ENCODE measurements at regions not wholly inside any gene's neighbourhood (a gene's known extent, or its start where the extent isn't known, plus 50 kb on each side); places are given as distances from the start of the nearest gene placed in this dataset.
"Not testable (repeated sequence)": the region's sequence is repeated elsewhere in the genome, so short reads cannot be mapped to it uniquely, and the experiment has no call there.

GRCh38 chr2:3115301-3116042 is 262.1 kb downstream of the EIPR1 start:
- no peak for DNase-seq

DNA sequence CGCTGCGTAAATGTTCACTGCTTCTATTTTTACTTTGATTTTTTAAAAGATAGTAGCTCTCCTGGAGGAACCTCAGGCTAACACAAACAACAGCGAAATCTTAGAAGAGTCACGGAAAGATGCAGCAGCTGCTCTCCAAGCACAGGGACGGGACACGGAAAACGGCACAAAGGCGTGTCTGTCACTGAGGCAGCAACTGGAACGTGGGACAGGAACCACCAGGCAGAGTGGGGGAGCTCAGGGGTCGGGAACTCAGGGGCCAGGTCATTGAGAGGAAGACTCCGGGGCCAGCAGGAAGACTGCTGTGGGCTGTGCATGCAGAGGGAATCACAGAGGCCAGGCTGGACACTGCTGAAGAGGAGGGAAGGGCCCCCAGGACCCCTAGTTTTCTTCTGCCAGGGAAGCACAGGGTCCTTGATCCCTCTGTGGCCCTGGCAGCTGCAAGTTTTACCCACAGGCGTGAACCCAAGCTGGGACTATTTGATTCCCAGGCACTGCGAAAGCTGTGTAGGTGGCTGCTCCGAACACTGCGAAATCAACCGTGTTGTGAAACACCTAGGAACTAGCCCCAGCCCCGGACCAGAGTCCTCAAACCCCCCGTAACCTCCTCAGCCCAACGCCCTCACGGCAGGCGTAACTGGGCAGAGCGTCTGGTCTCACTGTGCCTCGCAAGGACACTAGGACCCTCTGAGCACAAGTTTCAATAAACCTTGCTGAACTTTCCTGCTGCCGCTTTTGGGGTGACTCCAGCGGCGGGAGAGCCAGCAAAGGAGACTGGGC is 263.0 kb downstream of the EIPR1 start:
- no peak for DNase-seq

GRCh38 chr2:3113769-3114168 is 263.8 kb downstream of the EIPR1 start:
- no peak for DNase-seq

DNA sequence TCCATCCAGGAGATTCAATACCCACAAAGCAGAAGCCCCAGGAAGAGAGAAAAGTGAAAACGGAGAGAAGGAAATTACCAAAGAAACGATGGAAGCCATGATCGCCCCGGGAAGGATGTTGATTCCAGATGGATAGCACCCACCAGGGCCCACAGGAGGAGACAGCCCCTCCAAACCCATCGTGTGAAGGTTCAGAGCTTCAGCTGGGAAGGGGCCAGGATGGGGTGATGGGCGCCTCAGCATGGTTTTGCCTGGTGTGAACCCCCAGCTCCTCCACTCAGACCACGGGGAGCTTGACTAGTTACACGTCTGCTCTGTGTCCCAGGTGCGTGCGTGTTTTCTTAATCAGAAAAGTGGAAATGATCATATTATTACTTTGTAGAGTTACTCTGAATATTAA is 264.5 kb downstream of the EIPR1 start:
- no peak for DNase-seq

DNA sequence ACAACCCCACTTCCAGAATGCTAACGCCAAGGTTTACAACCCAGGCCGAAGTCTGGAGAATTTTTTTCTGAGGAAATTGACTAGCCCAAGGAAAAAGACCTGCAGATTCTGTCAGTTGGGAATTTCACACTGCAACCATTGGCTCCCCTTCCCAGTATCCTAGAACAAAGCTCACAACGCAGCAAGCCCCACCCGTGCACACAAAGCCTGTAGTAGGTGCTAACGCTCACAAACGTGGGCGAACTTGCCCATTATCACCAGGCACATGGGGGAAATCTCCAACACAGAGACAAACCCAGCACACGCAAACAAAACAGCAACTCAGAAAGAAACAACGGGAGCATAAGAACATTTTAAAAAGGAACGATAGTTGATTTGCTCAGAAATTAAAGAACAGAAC is 265.1 kb downstream of the EIPR1 start:
- DNase-seq, result no peak

DNA sequence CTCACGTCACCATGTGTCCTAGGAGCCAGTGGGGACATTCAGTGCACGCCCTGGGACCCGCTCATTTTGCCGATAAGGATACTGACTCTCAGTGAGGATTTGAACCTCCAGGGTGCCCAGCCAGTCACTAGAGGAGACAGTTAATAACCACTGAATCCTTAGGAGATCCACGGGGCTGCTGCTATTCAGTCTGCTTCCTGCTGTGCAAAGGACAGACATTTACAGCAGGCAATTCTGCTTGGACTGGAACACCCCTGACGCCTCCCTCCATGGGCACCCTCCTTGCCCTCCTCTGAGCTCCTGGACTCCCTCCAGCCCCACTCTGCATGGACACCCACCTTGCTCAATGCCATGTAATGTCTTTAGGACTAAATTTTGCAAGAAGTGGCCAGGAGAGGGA is 265.5 kb downstream of the EIPR1 start:
- no peak for DNase-seq

- DNase-seq, result no peak
These were observed 266.5 kb downstream of the EIPR1 start for GRCh38 chr2:3110994-3111666.

DNA sequence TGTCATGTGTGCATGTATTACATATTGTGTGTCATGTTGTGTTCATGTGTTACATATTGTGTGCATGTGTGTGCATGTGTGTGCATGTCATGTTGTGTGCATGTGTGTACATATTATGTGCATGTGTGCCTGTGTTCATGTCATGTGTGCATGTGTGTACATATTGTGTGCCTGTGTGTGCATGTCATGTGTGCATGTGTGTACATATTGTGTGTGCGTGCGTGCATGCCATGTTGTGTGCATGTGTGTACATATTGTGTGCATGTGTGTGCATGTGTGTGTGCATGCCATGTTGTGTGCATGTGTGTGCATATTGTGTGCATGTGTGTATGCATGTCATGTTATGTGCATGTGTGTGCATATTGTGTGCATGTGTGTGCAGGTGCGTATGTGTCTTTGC is 267.1 kb downstream of the EIPR1 start:
- no peak for DNase-seq

- DNase-seq, result no peak
These were observed 268.6 kb downstream of the EIPR1 start for GRCh38 chr2:3108710-3109702.

DNA sequence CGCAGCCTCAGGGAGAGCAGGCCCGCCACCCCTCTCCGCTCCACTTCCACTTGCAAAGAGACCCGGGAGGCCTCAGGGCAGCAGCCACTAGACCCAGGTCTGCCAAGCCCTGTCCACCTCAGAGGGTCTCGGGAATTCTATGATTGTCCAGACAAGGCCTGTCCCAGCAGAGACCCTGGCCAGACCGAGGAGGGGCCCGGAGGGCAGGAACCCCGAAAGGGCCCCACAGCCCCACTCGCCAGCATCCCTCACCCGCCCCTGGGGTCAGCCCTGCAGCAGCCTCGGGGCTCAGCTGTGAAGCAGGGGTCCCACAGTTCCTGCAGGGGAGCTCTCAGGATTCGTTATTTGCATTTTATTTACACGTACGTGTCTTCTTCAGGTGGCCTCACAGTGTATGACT is 269.5 kb downstream of the EIPR1 start:
- no peak for DNase-seq

- no peak for DNase-seq
These were observed 270.1 kb downstream of the EIPR1 start for GRCh38 chr2:3107567-3107966.

DNA sequence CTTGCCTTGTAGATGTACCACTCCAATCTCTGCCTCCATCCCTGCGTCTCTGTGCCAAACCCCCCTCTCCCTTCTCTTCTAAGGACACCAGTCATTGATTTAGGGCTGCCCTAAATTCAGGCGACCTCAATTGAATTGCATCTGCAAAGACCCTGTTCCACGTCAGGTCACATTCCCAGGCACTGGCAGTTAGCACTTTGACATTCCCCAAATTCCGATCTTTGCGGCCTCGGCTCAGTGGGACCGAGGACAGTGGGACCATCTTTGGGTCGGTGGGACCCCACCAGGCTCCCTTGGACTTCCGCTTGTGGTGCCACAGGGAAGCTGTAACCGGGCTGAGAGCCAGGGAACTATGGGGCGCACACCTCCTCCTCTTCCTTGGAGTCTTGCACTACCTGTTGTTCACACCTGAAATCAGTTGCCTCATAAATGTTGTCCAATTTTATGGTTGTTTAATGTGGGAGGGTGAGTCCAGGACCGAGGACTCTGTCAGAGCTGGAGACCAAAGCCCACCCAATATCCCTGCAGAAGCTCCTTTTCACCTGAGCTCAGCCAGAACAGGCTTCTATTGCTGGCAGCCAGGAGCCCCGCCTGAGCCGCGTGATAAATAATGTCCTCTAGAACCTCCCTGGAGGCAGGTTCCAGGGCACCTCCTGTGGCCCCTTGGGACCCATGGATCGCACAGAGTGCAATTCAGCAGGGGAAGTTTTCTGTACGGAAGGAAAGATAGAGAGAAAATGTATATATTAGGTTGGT is 271.6 kb downstream of the EIPR1 start:
- no peak for DNase-seq

- not testable (repeated sequence) for DNase-seq
These were observed 272.4 kb downstream of the EIPR1 start for GRCh38 chr2:3104958-3105813.

DNA sequence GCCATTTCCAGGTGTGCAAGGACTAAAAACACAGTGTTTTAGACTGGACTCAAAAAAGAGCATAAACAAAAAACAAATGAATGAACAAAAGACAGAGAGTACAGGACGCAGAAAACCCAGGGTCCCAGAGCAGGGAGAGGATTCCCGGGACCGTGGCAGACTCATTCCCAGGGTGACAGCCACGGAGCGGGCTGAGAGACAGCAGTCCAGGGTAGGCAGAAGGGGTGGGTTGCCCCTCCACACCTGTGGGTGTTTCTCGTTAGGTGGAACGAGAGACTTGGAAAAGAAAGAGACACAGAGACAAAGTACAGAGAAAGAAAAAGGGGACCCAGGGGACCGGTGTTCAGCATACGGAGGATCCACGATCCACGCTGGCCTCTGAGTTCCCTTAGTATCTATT is 273.4 kb downstream of the EIPR1 start:
- no peak for DNase-seq

- DNase-seq, result no peak
These were observed 274.6 kb downstream of the EIPR1 start for GRCh38 chr2:3102922-3103569.

GRCh38 chr2:3102081-3102921 is 275.3 kb downstream of the EIPR1 start:
- no peak for DNase-seq

DNA sequence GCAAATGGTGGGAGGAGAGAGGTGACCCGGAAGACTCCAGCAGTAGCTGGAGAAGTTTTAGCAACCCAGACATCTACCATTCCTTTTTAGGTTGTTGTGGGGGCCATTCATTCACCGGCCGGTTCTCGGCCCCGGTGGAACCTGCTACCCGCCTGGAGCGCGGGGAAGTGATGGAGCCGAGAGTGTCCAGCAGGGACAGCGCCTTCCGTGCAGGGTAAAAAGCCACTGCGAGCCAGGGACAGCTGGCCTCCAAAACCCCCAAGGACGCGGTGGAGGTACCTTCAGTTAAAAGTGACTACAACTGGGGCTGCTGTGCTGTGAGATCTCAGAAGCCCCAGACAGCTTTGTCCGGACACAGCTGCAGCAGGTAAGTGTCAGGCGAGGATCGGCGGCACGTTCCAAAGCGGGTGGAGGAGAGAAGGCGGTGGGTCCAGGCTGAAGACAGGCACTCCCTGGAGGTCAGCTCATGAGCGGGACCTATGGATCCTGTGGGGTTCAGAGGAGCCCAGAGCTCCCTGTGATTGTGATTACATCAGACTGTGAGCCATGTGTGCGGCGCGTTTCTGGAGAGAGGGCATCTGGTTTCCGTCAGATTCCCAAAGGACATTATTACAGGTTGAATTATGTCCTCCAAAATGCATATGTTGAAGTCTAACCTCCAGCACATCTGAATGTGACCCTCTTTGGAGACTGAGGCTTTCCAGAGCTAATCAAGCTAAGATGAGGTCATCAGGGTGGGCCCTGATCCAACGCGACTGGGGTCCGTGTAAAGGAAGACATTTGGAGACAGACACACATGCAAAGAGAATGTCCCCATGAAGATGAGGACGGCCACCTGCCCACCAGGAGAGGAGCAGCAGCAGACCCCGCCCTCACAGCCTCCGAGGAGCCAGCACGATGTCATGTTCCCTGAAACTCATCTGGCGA is 276.3 kb downstream of the EIPR1 start:
- no peak for DNase-seq

DNA sequence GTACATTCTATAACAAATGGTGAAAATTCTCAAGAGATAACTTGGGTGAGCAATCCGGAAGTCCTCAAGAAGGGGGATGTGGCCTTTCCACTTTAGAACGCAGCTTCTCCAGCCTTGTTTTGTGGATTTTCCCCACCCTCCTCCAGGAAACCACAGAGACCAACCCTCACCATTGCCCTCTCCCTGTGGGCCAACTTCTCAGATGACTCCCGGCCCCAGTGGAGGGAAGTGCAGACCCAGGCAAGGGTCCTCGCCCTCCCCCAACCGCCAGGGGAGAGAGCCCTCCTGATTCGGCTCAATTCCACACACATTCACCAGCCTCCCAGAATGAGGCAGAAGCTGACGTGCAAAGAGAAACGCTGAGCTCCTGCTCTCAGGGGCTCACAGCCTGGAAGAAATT is 277.2 kb downstream of the EIPR1 start:
- DNase-seq, result no peak
